Activated CD8-positive, alpha-beta T cell treated with anti-CD3 and anti-CD28 coated beads for 36 hours (primary cell): ENCODE measurements at regions not wholly inside any gene's neighbourhood (a gene's known extent, or its start where the extent isn't known, plus 50 kb on each side); places are given as distances from the start of the nearest gene placed in this dataset.

Experiments used
- ATAC-seq: fragments of 200-7000 bp; cut with Tn5 transposase; one replicate; pipeline ENCODE4 v1.10.0; 2021; ENCODE audit warnings: mild to moderate bottlenecking, moderate library complexity
- CTCF ChIA-PET: fragments of 350-600 bp; sonication (Branson Sonifier 250); formaldehyde crosslinking; loops from one replicate; lab custom pipeline; 2021; ENCODE audit warnings: antibody characterized with exemption; lab: Charles Lee
- POLR2A ChIA-PET: fragments of 350-600 bp; sonication (Branson Sonifier 250); formaldehyde crosslinking; loops from one replicate; lab custom pipeline; 2021; ENCODE audit warnings: antibody characterized with exemption; lab: Charles Lee
- DNase-seq: peaks from one replicate; pipeline ENCODE4 v3.0.0-alpha.2; 2020
- H3K27ac Mint-ChIP-seq: one replicate; pipeline ENCODE4 v1.8.0; 2021; ENCODE audit warnings: mild to moderate bottlenecking, mixed read lengths
- H3K27me3 Mint-ChIP-seq: one replicate; pipeline ENCODE4 v1.8.0; 2021; ENCODE audit warnings: mixed read lengths
- H3K36me3 Mint-ChIP-seq: one replicate; pipeline ENCODE4 v1.8.0; 2021; ENCODE audit warnings: low read depth, mixed read lengths
- H3K4me1 Mint-ChIP-seq: one replicate; pipeline ENCODE4 v1.8.0; 2021; ENCODE audit warnings: low read depth, mixed read lengths
- H3K4me3 Mint-ChIP-seq: one replicate; pipeline ENCODE4 v1.8.0; 2021; ENCODE audit warnings: mild to moderate bottlenecking, moderate library complexity, mixed read lengths
- H3K9me3 Mint-ChIP-seq: one replicate; pipeline ENCODE4 v1.8.0; 2021; ENCODE audit warnings: mixed read lengths
- intact Hi-C: fragments of 100-400 bp; cut with micrococcal nuclease; formaldehyde crosslinking; loops from one replicate; pipeline ENCODE4 v1.10.0; 2022
- TF ChIP-seq, protein P1 (sequence below): fragments of 200-600 bp; IDR thresholded peaks from one replicate; pipeline ENCODE4 v1.8.0; 2022; ENCODE audit warnings: antibody characterized with exemption, mild to moderate bottlenecking

DNA sequence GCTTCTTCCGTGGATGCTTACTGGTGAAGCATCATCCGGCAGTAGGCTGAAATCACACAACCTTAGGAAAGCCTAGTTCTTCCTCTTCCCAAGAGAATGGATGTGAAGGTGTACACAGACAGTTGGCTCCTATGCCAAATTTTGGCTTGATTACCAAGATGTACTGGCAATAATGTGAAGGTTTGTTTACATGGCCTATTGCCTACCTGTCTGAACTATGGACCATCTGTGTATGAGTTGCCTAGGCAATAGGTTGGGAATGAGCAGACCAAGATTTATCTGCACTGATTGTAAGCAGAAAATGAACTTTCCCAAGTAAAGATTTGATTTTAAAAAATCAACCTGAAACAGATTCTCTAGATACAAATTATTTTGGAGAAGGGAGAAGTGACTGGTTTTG, 325.9 kb upstream of the SORCS1 start:
- intact Hi-C loops = no loop called here
- no peak for ATAC-seq
- H3K27ac Mint-ChIP-seq = no peak overlapping the region
- H3K27me3 Mint-ChIP-seq = no peaks in the 10 kb centered on the region
- no peak for DNase-seq
- H3K9me3 Mint-ChIP-seq = peaks cover 6% of the 10 kb centered on the region
- no peaks in the 10 kb centered on the region for H3K36me3 Mint-ChIP-seq
- H3K4me3 Mint-ChIP-seq = no peak overlapping the region
- TF ChIP-seq, protein P1, sequence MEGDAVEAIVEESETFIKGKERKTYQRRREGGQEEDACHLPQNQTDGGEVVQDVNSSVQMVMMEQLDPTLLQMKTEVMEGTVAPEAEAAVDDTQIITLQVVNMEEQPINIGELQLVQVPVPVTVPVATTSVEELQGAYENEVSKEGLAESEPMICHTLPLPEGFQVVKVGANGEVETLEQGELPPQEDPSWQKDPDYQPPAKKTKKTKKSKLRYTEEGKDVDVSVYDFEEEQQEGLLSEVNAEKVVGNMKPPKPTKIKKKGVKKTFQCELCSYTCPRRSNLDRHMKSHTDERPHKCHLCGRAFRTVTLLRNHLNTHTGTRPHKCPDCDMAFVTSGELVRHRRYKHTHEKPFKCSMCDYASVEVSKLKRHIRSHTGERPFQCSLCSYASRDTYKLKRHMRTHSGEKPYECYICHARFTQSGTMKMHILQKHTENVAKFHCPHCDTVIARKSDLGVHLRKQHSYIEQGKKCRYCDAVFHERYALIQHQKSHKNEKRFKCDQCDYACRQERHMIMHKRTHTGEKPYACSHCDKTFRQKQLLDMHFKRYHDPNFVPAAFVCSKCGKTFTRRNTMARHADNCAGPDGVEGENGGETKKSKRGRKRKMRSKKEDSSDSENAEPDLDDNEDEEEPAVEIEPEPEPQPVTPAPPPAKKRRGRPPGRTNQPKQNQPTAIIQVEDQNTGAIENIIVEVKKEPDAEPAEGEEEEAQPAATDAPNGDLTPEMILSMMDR = no peak
- ChIA-PET POLR2A (no interaction called here), CTCF (no interaction called here)
- no peaks in the 10 kb centered on the region for H3K4me1 Mint-ChIP-seq

DNA sequence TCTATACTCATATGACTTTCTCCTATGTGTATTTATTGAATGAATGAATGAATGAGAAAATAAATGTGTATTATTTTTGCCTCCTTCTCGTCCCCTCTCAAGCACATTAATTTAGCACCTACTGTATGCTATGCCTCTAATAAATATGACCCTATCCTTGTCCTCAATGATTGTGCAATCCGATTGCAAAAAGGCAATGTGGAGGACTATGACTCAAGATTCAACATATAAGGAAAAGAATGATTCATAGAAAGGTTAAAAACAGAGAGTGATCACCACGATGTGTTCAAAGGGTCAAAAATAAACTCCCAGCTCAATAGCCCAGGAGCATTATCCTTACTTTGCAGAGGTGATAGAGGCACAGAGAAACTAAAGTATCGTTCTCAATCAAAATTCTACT, 322.8 kb upstream of the SORCS1 start:
- ChIA-PET CTCF (no interaction called here), POLR2A (no interaction called here)
- intact Hi-C loops = no loop called here
- TF ChIP-seq, protein P1 = no peak
- Mint-ChIP-seq H3K27ac (no peak overlapping the region), H3K9me3 (peaks cover 6% of the 10 kb centered on the region), H3K27me3 (no peaks in the 10 kb centered on the region), H3K36me3 (no peaks in the 10 kb centered on the region), H3K4me1 (no peaks in the 10 kb centered on the region), H3K4me3 (no peak overlapping the region)
- ATAC-seq (no peak), DNase-seq (no peak)

DNA sequence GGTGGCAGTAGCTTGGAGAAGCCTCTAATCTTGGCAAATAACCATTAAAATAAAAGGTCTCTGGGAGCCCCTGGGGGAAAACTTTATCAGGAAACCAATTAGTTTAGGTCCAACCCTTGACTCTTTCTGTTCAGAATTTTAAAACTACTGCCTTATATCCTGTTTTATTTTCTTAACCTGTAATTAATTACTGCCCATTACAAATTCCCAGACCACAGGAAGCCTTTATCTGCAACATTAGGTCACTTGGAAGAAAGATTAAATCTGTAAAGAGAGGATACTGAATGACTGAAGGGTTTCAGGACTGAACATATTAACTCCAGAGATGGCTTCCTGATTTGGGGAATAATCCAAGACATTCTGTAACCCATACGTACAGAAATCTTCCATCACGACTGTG, 320.5 kb upstream of the SORCS1 start:
- Mint-ChIP-seq H3K4me3 (no peak overlapping the region), H3K27me3 (no peaks in the 10 kb centered on the region), H3K27ac (no peak overlapping the region), H3K36me3 (no peaks in the 10 kb centered on the region), H3K4me1 (no peaks in the 10 kb centered on the region), H3K9me3 (peaks cover 8% of the 10 kb centered on the region)
- TF ChIP-seq, protein P1 = no peak
- intact Hi-C loops = no loop called here
- ATAC-seq = no peak
- CTCF ChIA-PET = no interaction called here
- POLR2A ChIA-PET = no interaction called here
- DNase-seq = no peak

DNA sequence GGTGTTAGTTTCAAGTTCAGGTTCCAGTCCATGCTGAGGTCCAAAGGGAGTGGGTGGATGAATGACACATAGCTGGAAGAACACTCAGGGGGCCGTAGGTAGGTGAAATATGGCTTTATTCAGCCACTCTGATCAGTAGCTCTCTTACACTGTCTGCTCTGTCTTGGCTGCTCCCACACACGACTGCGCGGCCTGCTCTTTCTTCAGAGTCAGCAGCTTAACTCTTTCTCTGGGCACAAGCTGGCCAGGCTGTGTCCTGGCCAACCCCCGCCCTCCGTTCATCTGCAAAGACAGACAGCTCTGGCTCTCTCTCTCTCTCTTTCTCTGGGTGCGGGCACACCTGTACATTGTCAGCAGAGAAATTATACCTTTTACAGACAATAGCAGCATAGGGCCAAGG, 317.4 kb upstream of the SORCS1 start:
- ATAC-seq (no peak), DNase-seq (no peak)
- H3K36me3 Mint-ChIP-seq = no peaks in the 10 kb centered on the region
- ChIA-PET POLR2A (no interaction called here), CTCF (no interaction called here)
- H3K27ac Mint-ChIP-seq = no peak overlapping the region
- intact Hi-C loops = no loop called here
- TF ChIP-seq, protein P1 = no peak
- H3K4me3 Mint-ChIP-seq = no peak overlapping the region
- H3K9me3 Mint-ChIP-seq = peaks cover 8% of the 10 kb centered on the region
- no peaks in the 10 kb centered on the region for H3K27me3 Mint-ChIP-seq
- no peaks in the 10 kb centered on the region for H3K4me1 Mint-ChIP-seq

DNA sequence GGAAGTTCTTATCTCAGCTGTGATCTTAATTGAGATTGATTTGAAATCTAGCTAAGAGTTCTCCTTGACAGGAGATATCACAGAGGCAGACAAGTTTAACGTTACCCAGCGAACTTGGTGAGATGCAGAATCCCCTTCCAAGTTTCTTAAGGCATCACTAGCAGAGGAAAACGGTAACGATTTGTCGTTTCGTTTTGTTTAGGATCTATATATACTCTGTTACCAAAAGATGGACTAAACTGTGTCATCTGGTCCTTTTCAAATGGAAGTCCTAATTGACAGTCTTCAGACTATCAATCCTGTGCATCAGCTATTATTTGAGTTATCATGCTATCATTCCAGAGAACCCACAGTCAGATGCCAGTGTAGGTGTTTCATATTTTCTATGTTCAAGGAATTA, 316.7 kb upstream of the SORCS1 start:
- Mint-ChIP-seq H3K27ac (no peak overlapping the region), H3K27me3 (no peaks in the 10 kb centered on the region), H3K9me3 (peaks cover 8% of the 10 kb centered on the region), H3K36me3 (no peaks in the 10 kb centered on the region), H3K4me1 (no peaks in the 10 kb centered on the region), H3K4me3 (no peak overlapping the region)
- no peak for DNase-seq
- intact Hi-C loops = no loop called here
- TF ChIP-seq, protein P1 = no peak
- POLR2A ChIA-PET = no interaction called here
- CTCF ChIA-PET = no interaction called here
- no peak for ATAC-seq
